Stimulated activated naive CD4-positive, alpha-beta T cell (primary cell): ENCODE measurements at regions not wholly inside any gene's neighbourhood (a gene's known extent, or its start where the extent isn't known, plus 50 kb on each side); places are given as distances from the start of the nearest gene placed in this dataset.
"Not testable (repeated sequence)": the region's sequence is repeated elsewhere in the genome, so short reads cannot be mapped to it uniquely, and the experiment has no call there.

ENCODE experiments used
- DNase-seq, 6 experiments: peaks; one replicate each; lab custom pipeline; 2025; lab: John Stamatoyannopoulos, UW

DNA sequence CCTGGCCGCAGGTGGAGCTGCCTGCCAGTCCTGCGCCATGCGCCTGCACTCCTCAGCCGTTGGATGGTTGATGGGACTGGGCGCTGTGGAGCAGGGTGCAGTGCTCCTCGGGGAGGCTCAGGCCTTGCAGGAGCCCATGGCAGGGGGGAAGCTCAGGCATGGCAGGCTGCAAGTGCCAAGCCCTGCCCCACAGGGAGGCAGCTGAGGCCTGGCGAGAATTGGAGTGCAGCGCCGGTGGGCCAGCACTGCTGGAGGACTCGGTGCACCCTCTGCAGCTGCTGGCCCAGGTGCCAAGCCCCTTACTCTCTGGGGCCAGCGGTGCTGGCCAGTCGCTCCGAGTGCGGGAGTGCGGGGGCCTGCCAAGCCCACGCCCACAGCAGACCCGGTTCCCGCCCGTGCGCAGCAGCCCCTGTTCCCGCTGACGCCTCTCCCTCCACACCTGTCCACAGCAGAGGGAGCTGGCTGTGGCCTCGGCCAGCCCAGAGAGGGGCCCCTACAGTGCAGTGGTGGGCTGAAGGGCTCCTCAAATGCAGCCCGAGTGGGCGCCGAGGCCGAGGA is 275.9 kb upstream of the FRG1 start:
- no peak for DNase-seq

DNA sequence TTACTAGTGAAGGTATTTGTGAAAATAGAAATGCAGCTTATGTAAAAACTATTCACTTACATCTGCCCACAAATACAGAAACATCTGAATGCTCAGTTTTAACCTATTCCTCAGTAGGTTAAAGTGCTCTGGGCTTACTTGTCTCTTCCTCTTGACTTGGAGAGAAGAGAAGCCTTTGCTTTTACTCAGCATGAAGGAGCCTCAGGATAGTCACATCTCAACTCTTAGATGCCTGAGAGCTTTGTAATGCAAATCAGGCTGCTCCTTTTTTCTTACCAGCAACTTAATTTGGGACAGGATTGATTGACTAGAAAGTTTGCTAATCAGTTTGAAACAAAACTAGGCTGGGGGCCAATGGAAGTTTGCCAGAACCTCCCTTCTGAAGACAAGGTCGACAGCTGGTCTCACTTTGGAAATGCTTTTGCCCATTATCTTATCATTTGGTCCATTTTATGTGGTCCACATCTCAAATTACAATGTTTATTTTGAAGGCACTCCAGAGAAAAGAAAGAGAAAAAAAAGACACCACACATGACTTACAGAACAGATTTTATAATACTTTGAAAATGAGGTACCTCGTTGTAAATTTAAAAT is 274.9 kb upstream of the FRG1 start:
- DNase-seq = not testable (repeated sequence)

- not testable (repeated sequence) for DNase-seq
These were observed 273.3 kb upstream of the FRG1 start for GRCh38 chr4:189667386-189667785.

DNA sequence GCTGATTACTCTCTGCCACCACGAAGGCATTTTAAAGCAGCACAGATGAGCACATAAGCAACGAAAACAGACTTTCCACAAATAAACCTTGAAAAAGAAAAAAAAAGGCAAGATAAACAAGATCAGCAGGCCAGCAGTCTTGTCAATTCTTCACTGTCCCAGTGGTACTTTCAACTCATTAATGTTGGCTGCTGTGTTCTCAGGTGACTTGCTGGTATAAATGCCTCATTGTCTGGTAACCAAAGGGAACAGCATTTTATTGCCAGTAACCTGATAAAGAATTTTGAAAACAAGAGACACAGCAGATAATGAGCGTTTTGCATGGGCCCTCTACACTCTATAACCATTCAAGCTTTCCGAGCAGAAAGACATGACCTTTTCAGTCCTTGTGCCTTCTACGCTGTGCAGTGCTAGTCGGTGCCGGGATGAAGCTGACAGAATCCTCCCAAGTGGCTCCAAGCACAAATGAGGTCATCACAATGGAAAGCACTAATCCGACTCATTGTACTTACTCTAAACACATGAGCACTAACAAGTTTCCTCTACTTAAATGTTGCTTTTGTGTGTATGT is 242.9 kb upstream of the FRG1 start:
- not testable (repeated sequence) for DNase-seq

DNA sequence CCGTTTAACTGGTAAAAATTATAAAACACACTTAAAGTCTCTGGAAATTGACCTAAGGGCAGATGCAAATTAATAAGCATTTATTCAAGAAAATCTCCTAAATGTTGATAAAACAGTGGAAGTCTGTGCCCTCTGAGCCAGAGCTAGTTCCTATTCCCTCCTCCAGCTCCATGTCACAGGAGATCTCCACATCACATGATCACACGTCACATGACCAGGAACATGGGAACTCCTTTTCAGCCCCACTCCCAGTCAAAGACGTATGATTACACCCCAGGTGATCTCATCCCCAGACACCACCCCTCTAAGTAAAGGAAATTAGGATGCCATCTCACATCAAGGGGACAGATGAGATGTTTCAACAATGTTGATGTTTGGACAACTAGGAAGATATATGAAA is 237.7 kb upstream of the FRG1 start:
- not testable (repeated sequence) for DNase-seq

DNA sequence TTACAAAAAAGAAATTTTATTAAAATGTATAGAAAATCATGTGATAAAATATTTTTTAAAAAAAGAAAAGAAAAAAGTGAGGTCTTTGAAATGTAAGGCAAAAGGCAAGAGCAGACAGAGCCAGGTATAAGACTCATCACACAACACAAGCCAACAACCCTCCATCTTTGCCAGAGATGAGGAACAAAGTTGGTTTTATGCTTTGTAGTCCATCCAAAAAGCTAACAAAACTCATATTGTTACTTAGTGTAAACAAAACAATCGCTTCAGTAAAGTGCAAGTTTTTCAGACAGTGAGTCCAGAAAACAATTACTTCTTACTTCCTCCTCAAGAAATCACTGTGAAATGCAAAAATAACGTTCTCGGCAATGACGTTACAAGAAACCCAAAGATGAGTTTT is 233.9 kb upstream of the FRG1 start:
- DNase-seq = not testable (repeated sequence)

- not testable (repeated sequence) for DNase-seq
These were observed 233.4 kb upstream of the FRG1 start for GRCh38 chr4:189707227-189707626.

DNA sequence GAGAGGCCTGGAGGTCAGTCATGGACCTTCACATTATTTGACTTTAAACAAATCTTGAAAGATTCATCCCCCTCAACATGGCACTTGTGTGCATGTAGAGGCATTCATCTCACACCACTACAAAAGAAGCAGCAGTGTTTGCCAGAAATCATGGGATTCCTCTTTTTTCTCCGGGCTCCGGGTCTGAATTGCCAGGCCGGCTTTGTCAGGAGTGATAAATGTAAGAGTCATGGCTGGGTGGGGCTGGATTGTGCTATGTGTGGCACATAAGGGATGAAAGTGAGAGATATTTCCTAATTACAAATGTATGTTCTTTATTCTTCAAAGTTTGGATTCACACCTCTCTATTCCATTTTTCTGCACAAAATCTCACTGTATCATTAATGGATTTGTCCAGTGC is 228.7 kb upstream of the FRG1 start:
- DNase-seq = not testable (repeated sequence)

DNA sequence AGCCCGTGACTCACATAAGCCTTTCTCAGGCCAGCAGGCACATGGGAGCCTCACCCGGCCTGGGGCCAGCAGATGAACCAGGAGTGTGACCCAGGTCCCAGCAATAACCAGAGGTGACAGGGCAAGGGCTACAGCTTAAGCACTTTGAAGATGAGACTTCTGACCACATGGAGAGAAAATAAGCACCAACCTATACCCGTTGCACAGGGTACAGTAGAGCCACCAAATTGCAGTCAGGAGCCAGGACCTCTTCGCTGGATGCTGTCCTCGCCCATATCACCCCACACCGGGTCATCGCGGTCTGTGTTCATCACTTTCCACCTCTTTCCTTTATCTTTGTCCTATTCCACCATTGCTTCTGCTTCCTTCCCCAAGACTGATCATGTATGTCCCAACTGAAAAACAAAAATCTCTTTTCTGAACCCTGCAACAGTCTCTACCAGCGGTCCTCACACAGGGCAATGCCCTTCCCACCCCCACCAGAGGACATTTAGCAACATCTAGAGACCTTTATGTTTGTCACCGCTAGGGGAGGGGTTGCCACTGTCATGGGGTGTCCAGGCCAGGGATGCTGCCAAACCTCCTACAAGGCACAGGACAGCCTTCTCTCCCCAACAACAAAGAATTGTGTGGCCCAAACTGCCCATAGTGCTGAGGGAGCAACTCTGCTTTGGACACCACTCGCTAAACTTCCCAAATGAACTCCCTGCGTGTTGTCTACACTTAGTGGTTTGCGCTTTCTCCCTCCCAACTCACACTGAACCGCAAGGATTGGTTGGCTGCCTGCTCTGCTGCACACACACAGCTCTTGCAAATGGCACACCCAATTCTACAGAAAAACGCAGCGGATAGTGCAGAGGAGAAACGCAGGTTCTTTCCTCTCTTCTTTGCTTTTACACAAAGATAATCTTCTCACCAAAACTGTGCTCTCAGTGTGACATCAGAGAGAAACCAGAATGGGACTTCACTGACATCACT is 219.4 kb upstream of the FRG1 start:
- not testable (repeated sequence) for DNase-seq

DNA sequence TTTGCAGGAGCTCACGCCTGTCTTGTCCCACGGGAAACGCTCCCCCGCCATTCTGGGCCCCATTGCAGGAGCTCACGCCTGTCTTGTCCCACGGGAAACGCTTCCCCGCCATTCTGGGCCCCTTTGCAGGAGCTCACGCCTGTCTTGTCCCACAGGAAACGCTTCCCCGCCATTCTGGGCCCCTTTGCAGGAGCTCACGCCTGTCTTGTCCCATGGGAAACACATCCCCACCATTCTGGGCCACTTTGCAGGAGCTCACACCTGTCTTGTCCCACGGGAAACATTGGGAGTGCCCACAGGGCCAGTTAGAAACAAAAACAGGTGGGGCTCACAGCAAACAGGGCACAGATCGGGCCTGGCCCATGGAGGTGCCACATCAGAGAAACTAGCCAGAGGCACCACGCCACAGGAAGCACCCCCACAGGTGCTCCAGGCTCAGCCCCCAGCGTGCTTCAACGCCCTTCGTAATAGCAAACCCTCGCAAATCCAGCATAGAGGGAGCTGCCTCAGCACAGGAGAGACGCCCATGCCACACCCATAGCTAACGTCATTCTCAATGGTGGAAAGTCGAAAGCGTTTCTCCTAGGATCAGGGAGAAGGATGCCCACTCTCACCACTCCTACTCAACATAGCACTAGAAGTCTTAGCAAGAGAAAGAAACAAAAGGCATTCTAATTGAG is 218.2 kb upstream of the FRG1 start:
- not testable (repeated sequence) for DNase-seq

GRCh38 chr4:189727982-189728638 is 212.6 kb upstream of the FRG1 start:
- not testable (repeated sequence) for DNase-seq

- DNase-seq = not testable (repeated sequence)
These were observed 208.7 kb upstream of the FRG1 start for GRCh38 chr4:189731989-189732388.

DNA sequence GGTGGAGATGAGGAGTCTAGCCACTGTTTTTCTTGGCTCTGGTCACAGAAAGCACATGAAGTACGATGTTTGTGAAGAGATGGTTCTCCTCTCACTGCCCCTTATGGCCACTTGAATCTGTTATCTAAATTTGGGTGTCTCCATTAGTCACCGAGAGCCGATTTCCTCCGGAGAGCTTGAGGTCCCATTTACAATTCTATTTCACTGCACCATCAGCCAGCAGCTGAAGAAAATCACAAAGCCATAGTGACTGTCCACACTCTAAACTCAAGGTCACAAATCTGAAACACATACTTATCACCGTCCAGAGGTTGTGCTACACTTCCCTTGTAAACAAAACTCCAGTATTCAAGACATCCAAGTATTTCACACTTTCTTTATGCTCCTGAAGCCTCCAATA is 207.2 kb upstream of the FRG1 start:
- DNase-seq = not testable (repeated sequence)

DNA sequence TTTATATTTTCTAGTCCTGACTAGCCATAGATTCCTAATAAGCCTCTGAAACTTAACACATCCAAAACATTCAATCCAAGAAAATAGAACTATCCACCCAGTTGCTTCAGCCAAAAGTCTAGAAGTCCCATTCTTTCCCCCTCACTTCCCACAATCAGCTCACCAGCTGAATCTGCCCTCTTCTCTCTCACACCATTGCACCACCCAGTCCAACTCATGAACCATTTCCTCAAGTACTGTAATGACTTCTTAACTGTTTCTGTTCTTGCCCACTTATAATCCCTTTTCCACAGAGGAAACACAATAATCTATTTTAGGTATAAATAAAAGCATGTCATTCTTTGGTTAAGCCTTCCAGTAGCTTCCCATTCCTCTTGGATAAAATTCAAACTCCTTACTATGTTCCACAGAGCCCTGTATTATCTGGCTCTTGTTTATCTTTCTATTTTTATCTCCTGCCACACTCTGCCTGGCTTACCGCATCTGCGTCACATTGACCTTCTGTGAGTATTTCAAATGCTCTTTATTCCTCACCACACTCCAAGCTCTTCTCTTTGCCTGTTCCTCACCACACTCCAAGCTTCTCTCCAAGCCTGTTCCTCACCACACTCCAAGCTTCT is 205.9 kb upstream of the FRG1 start:
- not testable (repeated sequence) for DNase-seq

- DNase-seq = not testable (repeated sequence)
These were observed 204.0 kb upstream of the FRG1 start for GRCh38 chr4:189736656-189737055.

DNA sequence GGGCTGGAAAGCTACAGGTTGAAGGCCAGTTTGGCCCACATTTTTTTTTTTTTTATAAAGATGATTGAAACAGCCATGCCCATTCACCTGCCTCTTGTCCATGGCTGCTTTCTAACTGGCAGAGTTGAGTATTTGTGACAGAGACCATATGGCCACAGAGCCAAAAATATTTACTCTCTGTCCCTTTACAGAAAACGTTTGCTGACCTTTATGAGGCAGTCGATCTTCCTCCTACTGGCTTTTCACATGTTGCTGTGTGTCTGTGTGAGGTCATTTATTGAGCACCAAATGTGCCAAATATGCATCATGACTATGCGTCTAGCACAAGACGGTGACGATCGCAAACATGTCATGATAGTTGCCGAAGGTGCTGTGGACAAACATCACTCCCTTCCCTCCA is 200.6 kb upstream of the FRG1 start:
- not testable (repeated sequence) for DNase-seq

- no peak for DNase-seq
These were observed 199.8 kb upstream of the FRG1 start for GRCh38 chr4:189740873-189741272.

GRCh38 chr4:189753092-189753491 is 187.6 kb upstream of the FRG1 start:
- not testable (repeated sequence) for DNase-seq

DNA sequence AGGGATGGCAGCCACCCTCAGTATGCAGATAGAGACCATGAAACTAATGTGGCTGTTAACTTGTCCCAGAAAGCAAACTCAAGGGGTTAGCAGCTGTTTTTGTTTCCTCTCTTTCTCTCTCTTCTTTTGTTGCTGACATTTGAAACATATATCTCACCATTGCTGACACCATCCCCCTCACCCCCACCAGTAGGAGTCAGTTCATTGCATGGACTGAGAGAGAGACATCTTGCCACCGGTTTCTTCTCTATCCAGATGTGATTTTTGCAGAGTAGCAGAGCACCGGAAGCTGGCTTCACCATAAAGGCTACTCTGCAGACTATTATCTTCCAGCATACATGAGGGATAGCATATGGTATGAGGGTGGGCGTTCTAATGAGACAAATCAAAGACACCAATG is 177.1 kb upstream of the FRG1 start:
- no peak for DNase-seq

DNA sequence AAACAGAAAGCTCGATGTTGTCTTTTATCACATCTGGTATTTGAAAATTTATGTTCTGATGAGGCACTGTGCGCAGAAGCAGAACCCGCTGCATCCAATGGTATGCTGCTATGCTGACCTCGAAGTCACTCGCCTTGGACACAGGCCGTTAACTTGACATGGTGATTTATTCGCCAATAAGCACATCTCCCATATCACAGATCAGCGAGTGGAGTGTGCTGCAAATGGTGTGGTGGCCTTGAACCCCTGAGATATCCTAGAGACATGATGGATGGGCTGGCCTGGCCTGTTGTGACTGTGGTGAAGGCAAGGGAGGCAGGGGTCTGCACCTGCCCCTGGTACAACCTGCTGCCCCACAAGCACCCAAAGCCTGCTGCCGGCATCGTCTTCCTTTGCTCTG is 175.4 kb upstream of the FRG1 start:
- no peak for DNase-seq

DNA sequence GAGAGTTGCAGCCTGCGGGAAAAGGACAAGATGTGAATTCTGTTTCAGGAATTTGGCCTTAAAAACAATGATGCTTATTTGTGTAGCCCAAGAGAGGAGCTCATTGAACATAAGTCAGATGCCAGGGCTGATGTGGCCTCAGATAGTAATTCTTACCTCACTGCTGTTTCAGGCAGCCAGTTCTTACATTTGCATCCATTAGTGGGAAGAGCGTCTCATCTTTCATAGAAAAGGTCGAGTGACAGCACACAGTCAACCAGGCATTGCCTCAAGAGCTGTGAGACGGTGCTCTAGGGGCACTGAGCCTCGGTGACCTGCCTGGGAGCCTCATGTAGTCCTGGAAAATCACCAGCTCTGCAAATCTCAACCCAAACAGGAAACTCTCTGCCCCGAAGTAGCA is 174.9 kb upstream of the FRG1 start:
- no peak for DNase-seq
